Tibial nerve (tissue), 3 donors: ENCODE measurements at regions not wholly inside any gene's neighbourhood (a gene's known extent, or its start where the extent isn't known, plus 50 kb on each side); places are given as distances from the start of the nearest gene placed in this dataset.

Experiments
- CTCF ChIP-seq, 5 experiments: fragments of 200-600 bp in 3 of 5; fragments of 450-650 bp in 2 of 5; sonication (generic) in 3 of 5; IDR thresholded peaks; one replicate each; pipeline ENCODE4 v1.5.1; 2016 to 2019; ENCODE audit warnings: antibody characterized with exemption in 5 of 5, mild to moderate bottlenecking in 3 of 5, moderate library complexity in 2 of 5
- POLR2A ChIP-seq, 2 donors: fragments of 450-650 bp; IDR thresholded peaks; one replicate each; pipeline ENCODE4 v1.6.1; 2017; ENCODE audit warnings: antibody characterized with exemption in 2 of 2, mild to moderate bottlenecking in 2 of 2, moderate library complexity in 2 of 2

- no peak for TF ChIP-seq POLR2A (IDR thresholded peaks at IDR 0.05)
- TF ChIP-seq CTCF (IDR thresholded peaks at IDR 0.05) = no peak
Measured at GRCh38 chr1:82079607-82080006, 278.9 kb downstream of the ADGRL2 start.
